WTC11 (cell line): ENCODE measurements at regions not wholly inside any gene's neighbourhood (a gene's known extent, or its start where the extent isn't known, plus 50 kb on each side); places are given as distances from the start of the nearest gene placed in this dataset.

Experiments used
- CTCF ChIP-seq: fragments of 200-600 bp; IDR thresholded peaks from 2 replicates; pipeline ENCODE4 v1.8.0; 2022; ENCODE audit warnings: antibody characterized with exemption
- JUN ChIP-seq: sonication (generic); formaldehyde crosslinking; IDR thresholded peaks from 2 replicates; pipeline ENCODE4 v1.8.0; 2023; ENCODE audit warnings: mild to moderate bottlenecking, missing genetic modification reagents

DNA sequence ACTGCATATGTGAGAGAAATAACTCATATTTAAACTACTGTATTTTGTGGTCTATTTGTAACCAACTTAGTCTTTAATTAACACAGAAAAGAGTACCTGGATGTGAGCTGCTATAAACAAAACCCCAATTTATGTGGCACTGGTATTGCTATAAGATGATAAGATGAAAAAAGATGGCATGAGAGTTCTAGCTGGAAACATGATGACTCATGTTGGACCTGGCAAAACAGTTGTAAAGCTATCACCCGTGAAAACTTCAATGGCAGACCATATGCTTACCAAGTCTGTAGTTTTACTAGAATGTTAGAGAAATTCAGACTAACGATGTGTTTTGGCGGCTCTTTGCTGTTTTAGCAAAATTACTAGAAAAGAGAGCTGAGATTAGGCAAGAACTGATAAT is 69.6 kb upstream of the PCDH9 start:
- TF ChIP-seq JUN (CRISPR knock-in tag) (no peak), CTCF (no peak)
